Stimulated activated CD4-positive, alpha-beta T cell treated with anti-CD3 and anti-CD28 coated beads, Interleukin-2, amount 100 ng/mL, for 48 hours (primary cell): ENCODE measurements at regions not wholly inside any gene's neighbourhood (a gene's known extent, or its start where the extent isn't known, plus 50 kb on each side); places are given as distances from the start of the nearest gene placed in this dataset.
"Not testable (repeated sequence)": the region's sequence is repeated elsewhere in the genome, so short reads cannot be mapped to it uniquely, and the experiment has no call there.

Source experiments
- DNase-seq, 2 donors: peaks; one replicate each; pipeline ENCODE4 v3.0.0-alpha.2; 2020

DNA sequence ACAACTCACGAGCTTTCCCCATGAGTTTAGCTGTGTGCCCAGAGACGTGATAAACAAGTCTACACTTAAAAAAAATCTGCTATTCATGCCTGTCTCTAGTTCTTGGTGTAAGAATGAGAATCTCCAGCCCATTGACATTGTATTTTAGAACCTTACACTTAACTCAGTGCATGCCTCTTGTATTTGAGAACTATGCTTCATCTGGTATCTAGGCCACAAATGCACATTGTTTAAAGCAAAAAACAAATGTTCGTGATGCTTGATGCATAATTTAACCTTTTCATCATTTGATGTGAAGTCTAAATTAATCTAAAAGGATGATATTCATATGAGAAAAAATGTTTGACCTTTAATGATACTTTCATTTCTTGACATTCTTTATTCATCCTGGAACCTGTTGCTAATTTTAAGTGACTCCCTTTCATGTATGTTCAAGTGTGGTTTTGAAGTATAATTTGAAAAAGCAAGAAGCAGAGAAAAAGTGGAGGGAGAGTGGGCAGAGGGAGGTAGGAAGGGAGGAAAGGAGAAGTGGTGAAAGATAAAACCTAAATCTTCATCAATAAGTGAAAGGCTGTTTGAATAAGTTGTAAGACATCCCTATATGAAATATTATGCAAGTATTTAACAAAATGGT lies 116.9 kb downstream of the PFDN4 start:
- no peak for DNase-seq

- no peak for DNase-seq
Measured at GRCh38 chr20:54335299-54335698, 127.4 kb downstream of the PFDN4 start.

DNA sequence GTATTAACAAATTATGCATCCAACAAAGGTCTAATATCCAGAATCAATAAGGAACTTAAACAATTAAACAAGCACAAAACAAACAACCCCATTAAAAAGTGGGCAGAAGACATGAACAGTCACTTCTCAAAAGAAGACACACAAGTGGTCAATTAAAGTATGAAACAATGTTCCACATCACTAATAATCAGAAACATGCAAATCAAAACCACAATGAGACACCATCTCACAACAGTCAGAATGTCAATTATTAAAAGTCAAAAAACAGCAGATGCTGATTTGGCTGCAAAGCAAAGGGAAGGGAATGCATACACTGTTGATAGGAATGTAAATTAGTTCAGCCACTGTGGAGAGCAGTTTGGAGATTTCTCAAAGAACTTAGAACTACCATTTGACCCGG lies 129.3 kb downstream of the PFDN4 start:
- DNase-seq, result no peak

- no peak for DNase-seq
Measured at GRCh38 chr20:54339093-54339492, 131.2 kb downstream of the PFDN4 start.

GRCh38 chr20:54340206-54340605 lies 132.3 kb downstream of the PFDN4 start:
- no peak for DNase-seq

DNA sequence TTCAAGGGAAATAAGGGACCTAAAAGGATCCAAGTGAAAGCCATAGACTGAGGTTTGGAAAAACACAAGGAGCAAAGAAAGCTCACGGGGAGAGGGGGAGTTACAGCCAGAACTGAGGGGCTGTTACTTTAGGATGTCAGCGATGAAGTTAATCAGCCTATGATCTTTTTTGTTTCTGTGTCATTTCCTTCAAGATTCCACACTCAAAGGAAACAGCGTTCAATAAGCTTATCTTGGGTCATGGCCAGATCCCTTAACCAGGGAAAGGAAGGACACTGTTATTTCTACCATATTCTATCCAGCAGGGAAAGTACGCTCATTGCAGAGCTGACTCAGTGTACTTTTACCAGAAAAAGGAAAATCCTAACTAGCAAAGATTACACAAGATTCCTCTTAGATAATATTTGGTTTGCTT lies 132.8 kb downstream of the PFDN4 start:
- DNase-seq, result no peak

DNA sequence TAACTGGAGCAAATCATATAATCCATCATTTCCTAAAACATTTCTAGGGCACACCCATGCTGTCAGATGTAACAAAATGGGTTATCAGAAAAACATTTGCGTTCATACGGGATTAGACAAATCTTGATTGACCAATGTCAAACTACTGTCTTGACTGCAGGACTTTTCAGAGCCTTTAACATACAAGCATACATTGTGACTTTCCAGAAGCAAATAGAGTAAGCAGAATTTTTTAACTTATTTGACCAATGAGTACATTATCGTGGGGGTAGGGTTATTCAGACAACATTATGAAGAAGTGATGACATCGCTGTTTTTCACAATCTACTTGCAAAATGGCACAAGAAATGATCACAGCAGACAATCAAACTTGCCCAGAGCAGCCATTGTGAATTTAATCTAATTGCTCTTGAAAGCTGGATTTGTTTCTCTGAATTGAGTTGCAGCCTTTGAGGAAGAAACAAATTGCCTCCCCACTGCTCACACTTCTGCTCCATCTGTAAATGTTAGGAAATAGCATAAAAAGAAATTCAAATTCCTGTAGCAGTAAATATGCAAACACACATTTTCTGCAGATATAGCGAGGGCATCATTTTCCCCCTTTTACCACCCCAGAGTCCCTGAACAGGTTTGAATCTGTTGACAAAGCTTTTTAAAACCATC lies 133.0 kb upstream of the DOK5 start:
- DNase-seq, result no peak

- no peak for DNase-seq
Measured at GRCh38 chr20:54343099-54343498, 132.3 kb upstream of the DOK5 start.

DNA sequence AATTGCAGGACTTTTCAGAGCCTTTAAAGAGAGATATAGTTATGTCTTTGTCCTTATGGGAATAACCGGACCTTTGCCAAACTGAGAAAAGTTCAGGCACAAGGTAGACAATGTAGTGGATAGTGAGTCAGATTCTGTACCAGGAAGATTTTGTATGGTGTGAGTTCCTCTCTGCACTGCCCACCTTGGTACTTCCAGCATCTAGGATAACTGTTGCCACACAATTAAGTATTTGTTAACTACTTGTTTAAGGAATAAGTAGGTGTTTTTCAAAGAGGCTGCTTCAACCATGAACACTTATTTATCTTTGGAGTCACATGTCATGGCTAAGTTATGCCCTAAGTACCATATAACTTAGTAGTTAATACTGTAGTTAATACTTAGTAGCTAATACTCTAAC lies 131.8 kb upstream of the DOK5 start:
- no peak for DNase-seq

DNA sequence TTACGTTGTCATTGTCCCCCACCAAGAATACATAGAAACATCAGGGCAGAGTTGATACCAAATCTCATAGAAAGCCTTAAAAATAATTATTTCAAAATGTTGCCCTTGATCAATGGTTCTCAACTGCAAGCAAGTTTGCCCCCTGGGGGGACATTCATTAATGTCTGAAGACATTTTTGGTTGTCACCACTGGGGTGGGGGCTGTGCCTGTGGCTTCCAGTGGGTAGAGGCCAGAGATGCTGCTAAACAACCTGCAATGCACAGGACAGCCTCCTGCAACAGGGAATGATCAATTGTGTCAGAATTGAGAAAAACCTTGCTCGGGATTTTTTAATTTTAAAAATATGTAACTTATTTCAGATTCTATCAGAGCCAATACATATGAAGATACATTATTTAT lies 130.6 kb upstream of the DOK5 start:
- DNase-seq, result no peak

DNA sequence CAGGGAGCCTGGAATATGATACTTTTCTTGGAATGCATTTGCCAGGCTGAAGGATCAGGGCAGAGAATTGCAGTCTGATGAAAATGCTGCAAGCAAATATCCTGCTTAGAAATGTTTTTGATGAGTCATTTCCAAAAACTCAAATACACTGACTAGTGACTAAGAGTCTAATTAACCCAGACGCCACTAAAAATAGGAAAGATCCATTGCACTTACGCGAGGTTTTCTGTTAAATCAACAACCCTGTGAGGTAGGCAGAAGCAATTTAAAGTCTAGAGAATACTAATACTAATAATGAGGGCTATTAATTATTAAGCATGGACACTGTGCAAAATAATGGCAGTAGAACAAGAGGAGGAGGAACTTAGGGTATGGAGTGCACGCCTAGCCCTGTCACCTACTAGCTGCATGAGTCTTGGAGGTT lies 130.1 kb upstream of the DOK5 start:
- DNase-seq, result no peak

GRCh38 chr20:54345821-54346220 lies 129.6 kb upstream of the DOK5 start:
- no peak for DNase-seq

GRCh38 chr20:54346276-54346675 lies 129.1 kb upstream of the DOK5 start:
- DNase-seq, result no peak

GRCh38 chr20:54347166-54347833 lies 128.1 kb upstream of the DOK5 start:
- no peak for DNase-seq

- DNase-seq, result no peak
Measured at GRCh38 chr20:54350415-54350814, 125.0 kb upstream of the DOK5 start.

- DNase-seq, result no peak
Measured at GRCh38 chr20:54351371-54352136, 123.8 kb upstream of the DOK5 start.

DNA sequence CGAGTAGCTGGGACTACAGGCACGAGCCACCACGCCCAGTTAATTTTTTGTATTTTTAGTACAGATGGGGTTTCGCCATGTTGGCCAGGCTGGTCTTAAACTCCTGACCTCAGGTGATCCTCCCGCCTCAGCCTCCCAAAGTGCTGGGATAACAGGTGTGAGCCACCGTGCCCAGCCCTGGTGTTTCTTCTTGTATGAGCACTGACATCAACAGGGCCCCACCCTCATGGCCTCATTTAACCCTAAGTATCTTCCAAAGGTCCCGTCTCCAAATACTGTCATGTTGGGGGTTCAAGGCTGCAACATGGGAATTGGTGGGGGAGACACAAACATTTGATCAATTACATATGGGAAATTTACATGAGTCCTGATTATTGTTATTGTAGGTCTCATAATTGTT lies 122.9 kb upstream of the DOK5 start:
- not testable (repeated sequence) for DNase-seq

DNA sequence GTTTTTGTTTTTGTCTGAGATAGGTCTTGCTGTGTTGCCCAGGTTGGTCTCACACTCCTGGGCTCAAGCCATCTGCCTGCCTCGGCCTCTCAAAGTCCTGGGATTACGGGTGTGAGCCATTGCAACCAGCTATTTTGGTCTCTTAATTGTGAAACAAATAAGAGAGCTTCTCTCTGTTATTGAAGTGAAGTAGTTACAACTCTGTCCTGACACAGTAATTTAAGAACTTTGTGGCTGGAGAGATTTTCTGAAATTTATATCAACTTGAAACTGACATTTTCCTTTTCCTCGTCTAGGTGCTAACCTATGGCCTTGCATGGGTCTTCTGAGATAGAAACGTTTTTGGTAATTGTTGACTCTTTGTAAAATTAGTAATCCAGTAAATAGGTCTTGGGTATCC lies 122.1 kb upstream of the DOK5 start:
- DNase-seq, result no peak

GRCh38 chr20:54355631-54356280 lies 119.6 kb upstream of the DOK5 start:
- no peak for DNase-seq

- DNase-seq, result no peak
Measured at GRCh38 chr20:54356801-54357200, 118.6 kb upstream of the DOK5 start.

- DNase-seq, result no peak
Measured at GRCh38 chr20:54361475-54361874, 113.9 kb upstream of the DOK5 start.

DNA sequence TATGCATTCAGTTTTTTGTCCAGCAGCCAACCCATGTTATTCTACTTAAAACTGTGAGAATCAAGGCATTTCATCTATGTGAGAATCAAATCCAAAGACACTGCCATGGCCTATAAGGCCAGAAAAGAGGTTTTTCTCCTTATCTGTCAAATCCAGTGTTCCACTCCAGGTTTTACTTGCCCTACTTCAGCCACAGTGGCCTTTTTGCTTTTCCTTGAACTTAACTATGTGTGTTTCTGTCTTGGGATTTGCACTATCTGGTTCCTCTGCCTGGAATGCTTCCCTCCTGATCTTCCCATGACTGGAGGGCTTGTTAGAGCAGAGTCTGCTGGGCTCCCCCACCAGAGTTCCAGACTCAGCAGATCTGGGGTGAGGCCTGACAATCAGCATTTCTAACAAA lies 113.1 kb upstream of the DOK5 start:
- DNase-seq, result no peak

- DNase-seq, result no peak
Measured at GRCh38 chr20:54364365-54364764, 111.0 kb upstream of the DOK5 start.
